ENCODE measurements at regions not wholly inside any gene's neighbourhood (a gene's known extent, or its start where the extent isn't known, plus 50 kb on each side); places are given as distances from the start of the nearest gene placed in this dataset.

DNA sequence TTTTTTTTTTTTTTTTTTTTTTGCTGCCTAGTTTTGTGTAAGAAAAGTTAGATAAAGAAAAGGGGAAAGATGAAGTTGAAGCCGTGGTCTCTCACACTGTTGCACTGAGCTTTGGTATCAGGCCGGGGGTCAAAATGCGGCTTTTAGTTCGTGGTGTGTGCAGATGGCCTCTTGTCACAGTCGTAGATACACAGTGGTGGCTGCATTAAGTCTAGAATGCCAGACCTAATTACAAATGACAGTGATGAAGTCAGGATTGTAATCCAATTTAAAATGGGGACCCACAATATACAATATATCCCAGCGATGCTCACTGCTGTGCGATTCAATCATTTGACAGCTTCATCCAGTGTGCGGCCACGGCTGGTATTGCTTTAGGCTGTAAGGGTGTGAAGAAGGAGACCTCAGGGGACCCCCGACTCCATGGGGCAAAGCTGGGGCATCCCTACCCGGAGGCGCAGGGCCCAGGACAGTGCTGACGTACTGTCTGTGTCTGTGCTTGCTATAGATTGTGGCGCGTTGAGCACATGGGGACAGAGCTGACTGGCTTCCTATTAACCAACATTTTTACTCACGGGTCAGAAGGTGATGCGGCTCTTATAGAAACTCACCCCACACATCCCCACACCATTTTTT lies 210.0 kb upstream of the SOX4 start:
- TF ChIP-seq, protein P1, sequence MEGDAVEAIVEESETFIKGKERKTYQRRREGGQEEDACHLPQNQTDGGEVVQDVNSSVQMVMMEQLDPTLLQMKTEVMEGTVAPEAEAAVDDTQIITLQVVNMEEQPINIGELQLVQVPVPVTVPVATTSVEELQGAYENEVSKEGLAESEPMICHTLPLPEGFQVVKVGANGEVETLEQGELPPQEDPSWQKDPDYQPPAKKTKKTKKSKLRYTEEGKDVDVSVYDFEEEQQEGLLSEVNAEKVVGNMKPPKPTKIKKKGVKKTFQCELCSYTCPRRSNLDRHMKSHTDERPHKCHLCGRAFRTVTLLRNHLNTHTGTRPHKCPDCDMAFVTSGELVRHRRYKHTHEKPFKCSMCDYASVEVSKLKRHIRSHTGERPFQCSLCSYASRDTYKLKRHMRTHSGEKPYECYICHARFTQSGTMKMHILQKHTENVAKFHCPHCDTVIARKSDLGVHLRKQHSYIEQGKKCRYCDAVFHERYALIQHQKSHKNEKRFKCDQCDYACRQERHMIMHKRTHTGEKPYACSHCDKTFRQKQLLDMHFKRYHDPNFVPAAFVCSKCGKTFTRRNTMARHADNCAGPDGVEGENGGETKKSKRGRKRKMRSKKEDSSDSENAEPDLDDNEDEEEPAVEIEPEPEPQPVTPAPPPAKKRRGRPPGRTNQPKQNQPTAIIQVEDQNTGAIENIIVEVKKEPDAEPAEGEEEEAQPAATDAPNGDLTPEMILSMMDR (conservative IDR thresholded peaks at IDR 0.05 in 1 of 2, IDR thresholded peaks at IDR 0.05 in 1 of 2; ENCODE audit: low read depth in 1 of 2, low read length in 2 of 2) = no peak
- no peak for TF ChIP-seq EZH2 (IDR thresholded peaks at IDR 0.05; ENCODE audit: low read length, missing control alignments)

All from fibroblast of lung (primary cell).